ENCODE measurements at regions not wholly inside any gene's neighbourhood (a gene's known extent, or its start where the extent isn't known, plus 50 kb on each side); places are given as distances from the start of the nearest gene placed in this dataset.

- DNase-seq (no peak), ATAC-seq (no peak)
- Histone ChIP-seq H3K36me3 (ENCODE audit: low read depth) (no peaks in the 10 kb centered on the region), H3K9me3 (no peaks in the 10 kb centered on the region), H3K4me3 (no peak overlapping the region), H3K4me1 (ENCODE audit: low read depth) (peaks cover 15% of the 10 kb centered on the region)
- intact Hi-C loops (cut with DNase I, micrococcal nuclease): no loop called here
- TF ChIP-seq, protein P1, sequence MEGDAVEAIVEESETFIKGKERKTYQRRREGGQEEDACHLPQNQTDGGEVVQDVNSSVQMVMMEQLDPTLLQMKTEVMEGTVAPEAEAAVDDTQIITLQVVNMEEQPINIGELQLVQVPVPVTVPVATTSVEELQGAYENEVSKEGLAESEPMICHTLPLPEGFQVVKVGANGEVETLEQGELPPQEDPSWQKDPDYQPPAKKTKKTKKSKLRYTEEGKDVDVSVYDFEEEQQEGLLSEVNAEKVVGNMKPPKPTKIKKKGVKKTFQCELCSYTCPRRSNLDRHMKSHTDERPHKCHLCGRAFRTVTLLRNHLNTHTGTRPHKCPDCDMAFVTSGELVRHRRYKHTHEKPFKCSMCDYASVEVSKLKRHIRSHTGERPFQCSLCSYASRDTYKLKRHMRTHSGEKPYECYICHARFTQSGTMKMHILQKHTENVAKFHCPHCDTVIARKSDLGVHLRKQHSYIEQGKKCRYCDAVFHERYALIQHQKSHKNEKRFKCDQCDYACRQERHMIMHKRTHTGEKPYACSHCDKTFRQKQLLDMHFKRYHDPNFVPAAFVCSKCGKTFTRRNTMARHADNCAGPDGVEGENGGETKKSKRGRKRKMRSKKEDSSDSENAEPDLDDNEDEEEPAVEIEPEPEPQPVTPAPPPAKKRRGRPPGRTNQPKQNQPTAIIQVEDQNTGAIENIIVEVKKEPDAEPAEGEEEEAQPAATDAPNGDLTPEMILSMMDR (IDR thresholded peaks at IDR 0.05): no peak
These were observed 309.8 kb upstream of the SGK1 start for GRCh38 chr6:134627707-134628106.

DNA sequence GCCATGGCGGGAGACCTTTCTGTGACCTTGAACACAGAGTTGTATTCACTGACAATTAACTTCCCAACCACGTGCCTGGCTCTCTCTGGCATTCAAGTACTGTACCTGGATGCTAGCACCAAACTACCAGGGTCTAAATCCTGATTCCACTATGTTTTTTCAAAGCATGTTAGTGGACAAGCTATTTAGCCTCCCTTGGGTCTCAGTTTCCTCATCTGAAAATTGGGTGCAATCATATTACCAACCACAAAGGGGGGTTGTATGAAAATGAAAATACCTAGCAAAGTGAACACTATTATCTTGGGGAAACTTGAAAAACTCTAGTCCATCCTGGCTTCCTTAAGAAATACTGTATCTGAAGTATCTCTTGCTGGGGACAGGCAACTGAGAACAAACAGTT is 308.7 kb upstream of the SGK1 start:
- Histone ChIP-seq H3K36me3 (ENCODE audit: low read depth) (no peaks in the 10 kb centered on the region), H3K4me1 (ENCODE audit: low read depth) (peaks cover 9% of the 10 kb centered on the region), H3K9me3 (no peaks in the 10 kb centered on the region), H3K4me3 (no peak overlapping the region)
- ATAC-seq: no peak
- intact Hi-C loops (cut with DNase I, micrococcal nuclease): no loop called here
- TF ChIP-seq, protein P1 (IDR thresholded peaks at IDR 0.05): no peak
- no peak for DNase-seq

- no peak for DNase-seq
- intact Hi-C loops (cut with DNase I, micrococcal nuclease): no loop called here
- TF ChIP-seq, protein P1 (IDR thresholded peaks at IDR 0.05): no peak
- Histone ChIP-seq H3K36me3 (ENCODE audit: low read depth) (no peaks in the 10 kb centered on the region), H3K4me1 (ENCODE audit: low read depth) (peaks cover 4% of the 10 kb centered on the region), H3K9me3 (no peaks in the 10 kb centered on the region), H3K4me3 (no peak overlapping the region)
- no peak for ATAC-seq
These were observed 308.2 kb upstream of the SGK1 start for GRCh38 chr6:134626086-134626485.

DNA sequence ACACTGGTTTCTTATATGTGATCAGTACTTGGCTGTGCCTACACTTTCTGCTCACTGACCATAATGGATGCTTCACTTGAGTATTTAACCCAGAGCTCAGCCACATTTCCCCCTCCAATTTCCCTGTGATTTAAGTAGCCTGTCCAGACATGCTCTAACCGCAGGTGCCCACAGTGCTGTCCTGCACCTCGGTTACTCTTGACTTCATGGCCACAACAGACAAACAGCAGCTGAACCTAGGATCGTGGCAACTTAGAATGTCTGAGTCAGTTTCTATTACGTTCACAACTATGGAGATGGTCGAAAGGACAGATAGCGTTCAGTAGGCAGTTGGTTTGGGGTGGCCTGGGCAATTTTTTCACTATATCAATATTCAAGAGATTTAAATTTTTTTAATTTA is 306.9 kb upstream of the SGK1 start:
- H3K4me3 ChIP-seq: no peak overlapping the region
- ATAC-seq (no peak), DNase-seq (no peak)
- TF ChIP-seq, protein P1 (IDR thresholded peaks at IDR 0.05): no peak
- H3K36me3 ChIP-seq (ENCODE audit: low read depth): no peaks in the 10 kb centered on the region
- H3K4me1 ChIP-seq (ENCODE audit: low read depth): no peaks in the 10 kb centered on the region
- H3K9me3 ChIP-seq: no peaks in the 10 kb centered on the region
- intact Hi-C loops (cut with DNase I, micrococcal nuclease): no loop called here

GRCh38 chr6:134623401-134623800 is 305.5 kb upstream of the SGK1 start:
- no peaks in the 10 kb centered on the region for H3K4me1 ChIP-seq (ENCODE audit: low read depth)
- ATAC-seq: no peak

More at GRCh38 chr6:134623401-134623800, 305.5 kb upstream of the SGK1 start:
- H3K4me3 ChIP-seq: no peak overlapping the region
- DNase-seq: no peak
- TF ChIP-seq, protein P1 (IDR thresholded peaks at IDR 0.05): no peak
- H3K36me3 ChIP-seq (ENCODE audit: low read depth): no peaks in the 10 kb centered on the region
- no peaks in the 10 kb centered on the region for H3K9me3 ChIP-seq
- intact Hi-C loops (cut with DNase I, micrococcal nuclease): no loop called here

Measured in mucosa of descending colon (tissue), 3 donors.